GM19372 (cell line): ENCODE measurements at regions not wholly inside any gene's neighbourhood (a gene's known extent, or its start where the extent isn't known, plus 50 kb on each side); places are given as distances from the start of the nearest gene placed in this dataset.
"Not testable (repeated sequence)": the region's sequence is repeated elsewhere in the genome, so short reads cannot be mapped to it uniquely, and the experiment has no call there.

Experiments
- ATAC-seq: cut with Tn5 transposase; IDR thresholded peaks from one replicate; pipeline ENCODE4 v1.9.1; 2021; ENCODE audit warnings: mild to moderate bottlenecking, low read depth, moderate library complexity; ENCODE audit not compliant: unreplicated experiment

- not testable (repeated sequence) for ATAC-seq
These were observed 150.9 kb upstream of the TEX13D start for GRCh38 chrX:124181515-124181914.

GRCh38 chrX:124190440-124190839 is 142.0 kb upstream of the TEX13D start:
- no peak for ATAC-seq

GRCh38 chrX:124194199-124194598 is 138.3 kb upstream of the TEX13D start:
- ATAC-seq: no peak

- ATAC-seq: no peak
These were observed 137.6 kb upstream of the TEX13D start for GRCh38 chrX:124194901-124195300.

GRCh38 chrX:124203311-124203710 is 129.1 kb upstream of the TEX13D start:
- no peak for ATAC-seq

GRCh38 chrX:124208660-124209059 is 123.8 kb upstream of the TEX13D start:
- no peak for ATAC-seq

- no peak for ATAC-seq
These were observed 122.5 kb upstream of the TEX13D start for GRCh38 chrX:124209792-124210576.

- peak; percentile 75 for ATAC-seq
These were observed 121.0 kb upstream of the TEX13D start for GRCh38 chrX:124211312-124211942.

GRCh38 chrX:124212622-124213021 is 119.8 kb upstream of the TEX13D start:
- ATAC-seq: no peak

- ATAC-seq: no peak
These were observed 116.7 kb upstream of the TEX13D start for GRCh38 chrX:124215786-124216185.

- ATAC-seq: no peak
These were observed 115.9 kb upstream of the TEX13D start for GRCh38 chrX:124216396-124217115.

- peak; percentile 64 for ATAC-seq
These were observed 114.9 kb upstream of the TEX13D start for GRCh38 chrX:124217304-124218251.

GRCh38 chrX:124223524-124223923 is 108.9 kb upstream of the TEX13D start:
- ATAC-seq: no peak

- no peak for ATAC-seq
These were observed 107.9 kb upstream of the TEX13D start for GRCh38 chrX:124224528-124224927.

GRCh38 chrX:124226129-124226528 is 106.3 kb upstream of the TEX13D start:
- no peak for ATAC-seq

GRCh38 chrX:124228849-124229248 is 103.6 kb upstream of the TEX13D start:
- no peak for ATAC-seq

- no peak for ATAC-seq
These were observed 103.1 kb upstream of the TEX13D start for GRCh38 chrX:124229374-124229773.

- no peak for ATAC-seq
These were observed 101.6 kb upstream of the TEX13D start for GRCh38 chrX:124230655-124231450.

- ATAC-seq: no peak
These were observed 101.1 kb upstream of the TEX13D start for GRCh38 chrX:124231451-124231759.
